A549 (cell line): ENCODE measurements at regions not wholly inside any gene's neighbourhood (a gene's known extent, or its start where the extent isn't known, plus 50 kb on each side); places are given as distances from the start of the nearest gene placed in this dataset.

Source experiments
- ATAC-seq, 2 experiments: fragments of 200-7000 bp in 1 of 2; fragments of >200 bp in 1 of 2; cut with Nextera tagmentation in 1 of 2; cut with Tn5 transposase in 1 of 2; 3 replicates each; pipeline versions ENCODE4 v1.8.0 to v1.9.1; 2018 to 2020; ENCODE audit warnings: mild to moderate bottlenecking in 1 of 2, moderate library complexity in 1 of 2
- CTCF ChIA-PET: fragments of 300-600 bp; sonication (Branson Sonifier 250); formaldehyde crosslinking; extraction: SDS; loops from one replicate; lab custom pipeline; 2021; ENCODE audit warnings: antibody characterized with exemption, inconsistent platforms; lab: Yijun Ruan, JAX
- POLR2A ChIA-PET: fragments of 350-600 bp; formaldehyde crosslinking; extraction: SDS; loops from one replicate; lab custom pipeline; 2021; ENCODE audit warnings: antibody characterized with exemption, inconsistent platforms; lab: Yijun Ruan, JAX
- DNase-seq, 2 experiments: peaks; one replicate each; pipeline versions ENCODE4 v3.0.0 to v3.0.0-alpha.2; 2011 to 2016; ENCODE audit warnings: low read depth in 1 of 2, low spot score in 1 of 2
- FAIRE-seq: peaks from 2 replicates; lab custom pipeline; 2011; peaks lifted over from hg19 to GRCh38; lab: Jason Lieb, UNC
- H3K27ac ChIP-seq, 2 experiments: fragments of >200 bp; sonication (Bioruptor Twin); formaldehyde crosslinking; 3 replicates each; pipeline ENCODE4 v1.5.1; 2016 to 2017
- H3K4me1 ChIP-seq: fragments of >200 bp; sonication (Bioruptor Twin); formaldehyde crosslinking; 3 replicates; pipeline ENCODE4 v1.6.1; 2016
- H3K4me2 ChIP-seq: fragments of >200 bp; sonication (Bioruptor Twin); formaldehyde crosslinking; 3 replicates; pipeline ENCODE4 v1.6.1; 2016
- H3K4me3 ChIP-seq: fragments of >200 bp; sonication (Bioruptor Twin); formaldehyde crosslinking; 3 replicates; pipeline ENCODE4 v1.5.1; 2016
- H3K9me3 ChIP-seq: fragments of >200 bp; sonication (Bioruptor Twin); formaldehyde crosslinking; 3 replicates; pipeline ENCODE4 v1.6.1; 2016
- BHLHE40 ChIP-seq: IDR thresholded peaks from 2 replicates; pipeline ENCODE4 v1.6.1; 2012; ENCODE audit warnings: low read depth, low read length, inconsistent platforms
- CBX2 ChIP-seq: fragments of 200-600 bp; sonication (generic); IDR thresholded peaks from 2 replicates; pipeline ENCODE4 v1.6.1; 2016; ENCODE audit warnings: low read depth, mild to moderate bottlenecking, borderline replicate concordance
- CEBPB ChIP-seq, 2 experiments: fragments of >200 bp in 1 of 2; sonication (Bioruptor Twin) in 1 of 2; formaldehyde crosslinking in 1 of 2; IDR thresholded peaks; 2 replicates each; pipeline ENCODE4 v1.6.1; 2012 to 2016
- CHD2 ChIP-seq: fragments of 150-350 bp; IDR thresholded peaks from 2 replicates; pipeline ENCODE4 v1.6.1; 2014; ENCODE audit warnings: low read length; ENCODE audit not compliant: partially characterized antibody
- EHF ChIP-seq: fragments of 250-450 bp; sonication (Bioruptor Pico); IDR thresholded peaks from 2 replicates; pipeline ENCODE4 v1.5.0; 2020; ENCODE audit warnings: mild to moderate bottlenecking
- EHMT2 ChIP-seq: fragments of 200-600 bp; sonication (generic); IDR thresholded peaks from 2 replicates; pipeline ENCODE4 v1.6.1; 2016; ENCODE audit warnings: antibody characterized with exemption, low read depth, mild to moderate bottlenecking, moderate library complexity
- FOXS1 ChIP-seq: fragments of 250-450 bp; sonication (Bioruptor Pico); IDR thresholded peaks from 2 replicates; pipeline ENCODE4 v1.5.0; 2020; ENCODE audit warnings: mild to moderate bottlenecking, moderate library complexity
- GATA3 ChIP-seq: IDR thresholded peaks from 2 replicates; pipeline ENCODE4 v1.6.1; 2012; ENCODE audit warnings: borderline replicate concordance
- HDAC2 ChIP-seq: fragments of 200-600 bp; sonication (generic); IDR thresholded peaks from 2 replicates; pipeline ENCODE4 v1.6.1; 2016
- JUNB ChIP-seq: fragments of >200 bp; sonication (Bioruptor Twin); formaldehyde crosslinking; IDR thresholded peaks from 2 replicates; pipeline ENCODE4 v1.6.1; 2016
- KDM5A ChIP-seq: fragments of 200-600 bp; sonication (generic); IDR thresholded peaks from 2 replicates; pipeline ENCODE4 v1.6.1; 2016; ENCODE audit warnings: antibody characterized with exemption, mild to moderate bottlenecking
- MAFK ChIP-seq: fragments of 450-650 bp; IDR thresholded peaks from 2 replicates; pipeline ENCODE4 v1.6.1; 2014; ENCODE audit not compliant: partially characterized antibody
- MAZ ChIP-seq: fragments of 150-350 bp; IDR thresholded peaks from 2 replicates; pipeline ENCODE4 v1.6.1; 2014; ENCODE audit warnings: antibody characterized with exemption, low read depth, low read length, borderline replicate concordance
- PHF8 ChIP-seq: fragments of 200-600 bp; sonication (generic); IDR thresholded peaks from 2 replicates; pipeline ENCODE4 v1.6.1; 2016; ENCODE audit warnings: low read depth, mild to moderate bottlenecking, antibody characterized with exemption, moderate library complexity, borderline replicate concordance
- RAD21 ChIP-seq, 2 experiments: fragments of >200 bp in 1 of 2; sonication (Bioruptor Twin) in 1 of 2; formaldehyde crosslinking in 1 of 2; IDR thresholded peaks in 1 of 2; conservative IDR thresholded peaks in 1 of 2; 2 replicates in 1 of 2; 3 replicates in 1 of 2; pipeline ENCODE4 v1.6.1; 2012 to 2018; ENCODE audit warnings: inconsistent platforms in 1 of 2
- RARB ChIP-seq: fragments of 250-450 bp; sonication (Bioruptor Pico); IDR thresholded peaks from 2 replicates; pipeline ENCODE4 v1.8.0; 2021; ENCODE audit warnings: mild to moderate bottlenecking, moderate library complexity
- RFX5 ChIP-seq: fragments of 450-650 bp; IDR thresholded peaks from 2 replicates; pipeline ENCODE4 v1.7.1; 2014; ENCODE audit warnings: antibody characterized with exemption, mild to moderate bottlenecking, moderate library complexity
- SMC3 ChIP-seq: fragments of >200 bp; sonication (Bioruptor Twin); formaldehyde crosslinking; IDR thresholded peaks from 3 replicates; pipeline ENCODE4 v1.6.1; 2018; ENCODE audit warnings: inconsistent platforms
- TFCP2L1 ChIP-seq: fragments of 250-450 bp; sonication (Bioruptor Pico); IDR thresholded peaks from 2 replicates; pipeline ENCODE4 v1.5.0; 2021; ENCODE audit warnings: mild to moderate bottlenecking
- ZFP36 ChIP-seq: fragments of 450-650 bp; IDR thresholded peaks from 2 replicates; pipeline ENCODE4 v1.6.1; 2014; ENCODE audit warnings: borderline replicate concordance; ENCODE audit not compliant: partially characterized antibody
- WGBS: methylation state at CpG from one replicate; pipeline ENCODE4 v1.1.6; 2017; ENCODE audit errors: missing lambda C conversion rate; 5-methylcytosine and 5-hydroxymethylcytosine counted together
- TF ChIP-seq, protein P1 (sequence below): fragments of >200 bp; sonication (Bioruptor Twin); formaldehyde crosslinking; IDR thresholded peaks from 3 replicates; pipeline ENCODE4 v1.5.1; 2016
- TF ChIP-seq, protein P2 (sequence below): fragments of 450-650 bp; IDR thresholded peaks from 2 replicates; pipeline ENCODE4 v1.6.1; 2014; ENCODE audit warnings: antibody characterized with exemption
- TF ChIP-seq, protein P3 (sequence below): IDR thresholded peaks from 2 replicates; pipeline ENCODE4 v1.6.1; 2012
- TF ChIP-seq, protein P4 (sequence below): fragments of 150-350 bp; IDR thresholded peaks from 2 replicates; pipeline ENCODE4 v1.6.1; 2014; ENCODE audit warnings: low read depth, mild to moderate bottlenecking, low read length

DNA sequence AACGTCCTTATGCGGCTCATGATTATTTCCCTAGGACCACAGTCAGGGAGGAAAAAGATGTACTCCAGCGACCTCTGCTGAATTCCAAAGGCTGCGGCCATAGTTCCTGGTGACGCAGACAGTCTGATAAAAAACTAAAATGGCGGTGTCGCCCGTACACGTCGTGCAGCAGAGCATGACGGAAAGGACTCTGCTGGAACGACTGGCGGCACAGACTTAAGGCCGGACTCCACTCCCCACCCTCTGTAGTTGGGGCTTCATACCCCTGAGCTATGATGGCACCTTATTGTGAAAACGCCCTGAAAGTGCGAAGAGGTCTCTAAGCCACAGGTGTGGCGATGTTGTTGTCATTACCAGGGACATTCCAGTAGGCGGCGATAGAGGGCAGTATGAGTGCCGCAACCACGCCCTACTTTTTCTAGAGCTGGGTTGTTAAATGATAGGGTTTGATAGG, 90.0 kb upstream of the EDA2R start:
- Histone ChIP-seq H3K4me3 (peak overlapping the region; percentile 51), H3K27ac (peak overlapping the region; percentile 70 to 81), H3K9me3 (no peaks in the 10 kb centered on the region), H3K4me2 (peak overlapping the region; percentile 45; the same call in 1 of the 3 replicates), H3K4me1 (no peaks in the 10 kb centered on the region)
- ATAC-seq (peak; percentile 98 to 99), FAIRE-seq (peak; percentile 99), DNase-seq (peak; percentile 30 to 74)
- no peak for TF ChIP-seq BHLHE40
- TF ChIP-seq JUNB = no peak
- TF ChIP-seq CHD2 = no peak
- no peak for TF ChIP-seq EHF (CRISPR knock-in tag)
- TF ChIP-seq, protein P1, sequence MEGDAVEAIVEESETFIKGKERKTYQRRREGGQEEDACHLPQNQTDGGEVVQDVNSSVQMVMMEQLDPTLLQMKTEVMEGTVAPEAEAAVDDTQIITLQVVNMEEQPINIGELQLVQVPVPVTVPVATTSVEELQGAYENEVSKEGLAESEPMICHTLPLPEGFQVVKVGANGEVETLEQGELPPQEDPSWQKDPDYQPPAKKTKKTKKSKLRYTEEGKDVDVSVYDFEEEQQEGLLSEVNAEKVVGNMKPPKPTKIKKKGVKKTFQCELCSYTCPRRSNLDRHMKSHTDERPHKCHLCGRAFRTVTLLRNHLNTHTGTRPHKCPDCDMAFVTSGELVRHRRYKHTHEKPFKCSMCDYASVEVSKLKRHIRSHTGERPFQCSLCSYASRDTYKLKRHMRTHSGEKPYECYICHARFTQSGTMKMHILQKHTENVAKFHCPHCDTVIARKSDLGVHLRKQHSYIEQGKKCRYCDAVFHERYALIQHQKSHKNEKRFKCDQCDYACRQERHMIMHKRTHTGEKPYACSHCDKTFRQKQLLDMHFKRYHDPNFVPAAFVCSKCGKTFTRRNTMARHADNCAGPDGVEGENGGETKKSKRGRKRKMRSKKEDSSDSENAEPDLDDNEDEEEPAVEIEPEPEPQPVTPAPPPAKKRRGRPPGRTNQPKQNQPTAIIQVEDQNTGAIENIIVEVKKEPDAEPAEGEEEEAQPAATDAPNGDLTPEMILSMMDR = peak; percentile 74
- no peak for TF ChIP-seq MAZ
- TF ChIP-seq TFCP2L1 (CRISPR knock-in tag) = no peak
- no peak for TF ChIP-seq RARB (CRISPR knock-in tag)
- TF ChIP-seq, protein P2, sequence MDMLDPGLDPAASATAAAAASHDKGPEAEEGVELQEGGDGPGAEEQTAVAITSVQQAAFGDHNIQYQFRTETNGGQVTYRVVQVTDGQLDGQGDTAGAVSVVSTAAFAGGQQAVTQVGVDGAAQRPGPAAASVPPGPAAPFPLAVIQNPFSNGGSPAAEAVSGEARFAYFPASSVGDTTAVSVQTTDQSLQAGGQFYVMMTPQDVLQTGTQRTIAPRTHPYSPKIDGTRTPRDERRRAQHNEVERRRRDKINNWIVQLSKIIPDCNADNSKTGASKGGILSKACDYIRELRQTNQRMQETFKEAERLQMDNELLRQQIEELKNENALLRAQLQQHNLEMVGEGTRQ = no peak
- peak; percentile 72 for TF ChIP-seq SMC3
- TF ChIP-seq RFX5 = 0 out of 2 replicates have a peak, but pooled peaks have one; percentile 55
- TF ChIP-seq FOXS1 (CRISPR knock-in tag) = no peak
- TF ChIP-seq KDM5A = peak; percentile 81
- peak; percentile 68 to 78 for TF ChIP-seq RAD21 (conservative IDR thresholded peaks at IDR 0.05 in 1 of 2, IDR thresholded peaks at IDR 0.05 in 1 of 2)
- TF ChIP-seq, protein P3, sequence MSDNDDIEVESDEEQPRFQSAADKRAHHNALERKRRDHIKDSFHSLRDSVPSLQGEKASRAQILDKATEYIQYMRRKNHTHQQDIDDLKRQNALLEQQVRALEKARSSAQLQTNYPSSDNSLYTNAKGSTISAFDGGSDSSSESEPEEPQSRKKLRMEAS = peak; percentile 32; the same call in 1 of the 2 replicates
- no peak for TF ChIP-seq CBX2
- no peak for TF ChIP-seq GATA3
- no peak for TF ChIP-seq EHMT2
- no peak for TF ChIP-seq ZFP36
- 4% methylated on average over 13 of the region's 21 CpGs for WGBS
- ChIA-PET POLR2A (no interaction called here), CTCF (interaction anchor here (0.6 to 2.9 kb wide), 40 partner anchors 9 to 1461 kb away, joined by 3 to 30 read pairs (median 3); no protein-coding TSS in a partner anchor)

DNA sequence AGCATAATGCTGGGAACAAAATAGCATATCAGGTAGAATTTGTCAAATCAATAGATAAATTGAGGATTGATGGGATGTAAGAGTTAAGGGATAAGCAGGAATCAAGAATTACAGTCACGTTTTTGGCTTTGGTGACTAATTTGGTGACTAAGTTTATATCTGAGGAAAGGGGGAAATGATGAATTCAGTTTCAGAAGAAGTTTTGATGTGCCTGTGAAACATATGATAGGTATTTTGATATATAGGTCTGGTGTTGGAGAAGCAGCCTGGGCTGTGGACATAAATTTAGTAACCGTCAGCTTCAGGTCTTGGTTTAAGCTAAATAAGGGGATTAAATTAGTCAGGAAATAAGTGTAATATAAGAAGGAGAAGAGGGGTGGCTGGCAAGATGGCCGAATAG, 79.0 kb upstream of the EDA2R start:
- TF ChIP-seq GATA3 (no peak), TFCP2L1 (CRISPR knock-in tag) (no peak), RAD21 (conservative IDR thresholded peaks at IDR 0.05 in 1 of 2, IDR thresholded peaks at IDR 0.05 in 1 of 2) (no peak), HDAC2 (no peak), PHF8 (no peak), JUNB (no peak), CEBPB (IDR thresholded peaks at IDR 0.05) (no peak), EHMT2 (no peak), MAFK (no peak), RARB (CRISPR knock-in tag) (no peak)
- TF ChIP-seq, protein P4, sequence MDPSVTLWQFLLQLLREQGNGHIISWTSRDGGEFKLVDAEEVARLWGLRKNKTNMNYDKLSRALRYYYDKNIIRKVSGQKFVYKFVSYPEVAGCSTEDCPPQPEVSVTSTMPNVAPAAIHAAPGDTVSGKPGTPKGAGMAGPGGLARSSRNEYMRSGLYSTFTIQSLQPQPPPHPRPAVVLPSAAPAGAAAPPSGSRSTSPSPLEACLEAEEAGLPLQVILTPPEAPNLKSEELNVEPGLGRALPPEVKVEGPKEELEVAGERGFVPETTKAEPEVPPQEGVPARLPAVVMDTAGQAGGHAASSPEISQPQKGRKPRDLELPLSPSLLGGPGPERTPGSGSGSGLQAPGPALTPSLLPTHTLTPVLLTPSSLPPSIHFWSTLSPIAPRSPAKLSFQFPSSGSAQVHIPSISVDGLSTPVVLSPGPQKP = no peak
- TF ChIP-seq, all 56 proteins: peak for 0
- H3K9me3 ChIP-seq = no peaks in the 10 kb centered on the region
- H3K4me3 ChIP-seq = no peak overlapping the region
- CTCF ChIA-PET = interaction anchor here (3.7 kb wide), 1 partner anchor 10 kb away, joined by 15 read pairs; no protein-coding TSS in a partner anchor
- DNase-seq = no peak
- ATAC-seq = no peak
- FAIRE-seq = no peak
- WGBS = 11% methylated on average over 3 of the region's 3 CpGs
- H3K27ac ChIP-seq = no peak overlapping the region
- no peaks in the 10 kb centered on the region for H3K4me1 ChIP-seq
- H3K4me2 ChIP-seq = no peak overlapping the region
- POLR2A ChIA-PET = no interaction called here
